ENCODE measurements at regions not wholly inside any gene's neighbourhood (a gene's known extent, or its start where the extent isn't known, plus 50 kb on each side); places are given as distances from the start of the nearest gene placed in this dataset.

GRCh38 chr2:121900391-121900790 lies 144.9 kb downstream of the TSN start:
- DNase-seq (ENCODE audit: low spot score): no peak

- DNase-seq (ENCODE audit: low spot score): no peak
Measured at GRCh38 chr2:121902171-121902591, 146.7 kb downstream of the TSN start.

- DNase-seq (ENCODE audit: low spot score): no peak
Measured at GRCh38 chr2:121902616-121903015, 147.2 kb downstream of the TSN start.

GRCh38 chr2:121903037-121903689 lies 147.7 kb downstream of the TSN start:
- no peak for DNase-seq (ENCODE audit: low spot score)

GRCh38 chr2:121904656-121905055 lies 149.2 kb downstream of the TSN start:
- DNase-seq (ENCODE audit: low spot score): no peak

GRCh38 chr2:121905201-121905600 lies 149.8 kb downstream of the TSN start:
- DNase-seq (ENCODE audit: low spot score): no peak

- no peak for DNase-seq (ENCODE audit: low spot score)
Measured at GRCh38 chr2:121906170-121906569, 150.7 kb downstream of the TSN start.

- DNase-seq (ENCODE audit: low spot score): no peak
Measured at GRCh38 chr2:121907928-121908327, 152.5 kb downstream of the TSN start.

GRCh38 chr2:121910139-121910538 lies 154.7 kb downstream of the TSN start:
- no peak for DNase-seq (ENCODE audit: low spot score)

GRCh38 chr2:121911036-121911435 lies 155.6 kb downstream of the TSN start:
- no peak for DNase-seq (ENCODE audit: low spot score)

- DNase-seq (ENCODE audit: low spot score): no peak
Measured at GRCh38 chr2:121917143-121917542, 161.7 kb downstream of the TSN start.

- no peak for DNase-seq (ENCODE audit: low spot score)
Measured at GRCh38 chr2:121918231-121918630, 162.8 kb downstream of the TSN start.

- no peak for DNase-seq (ENCODE audit: low spot score)
Measured at GRCh38 chr2:121919803-121920202, 164.4 kb downstream of the TSN start.

- DNase-seq (ENCODE audit: low spot score): no peak
Measured at GRCh38 chr2:121925466-121925865, 170.0 kb downstream of the TSN start.

GRCh38 chr2:121943285-121943684 lies 187.8 kb downstream of the TSN start:
- DNase-seq (ENCODE audit: low spot score): no peak

- no peak for DNase-seq (ENCODE audit: low spot score)
Measured at GRCh38 chr2:121944072-121944831, 188.8 kb downstream of the TSN start.

GRCh38 chr2:121947674-121948073 lies 192.2 kb downstream of the TSN start:
- no peak for DNase-seq (ENCODE audit: low spot score)

- DNase-seq (ENCODE audit: low spot score): no peak
Measured at GRCh38 chr2:121949271-121949670, 193.8 kb downstream of the TSN start.

- no peak for DNase-seq (ENCODE audit: low spot score)
Measured at GRCh38 chr2:121955426-121955825, 200.0 kb downstream of the TSN start.

- DNase-seq (ENCODE audit: low spot score): no peak
Measured at GRCh38 chr2:121955872-121956271, 200.4 kb downstream of the TSN start.

GRCh38 chr2:121960251-121960650 lies 204.8 kb downstream of the TSN start:
- no peak for DNase-seq (ENCODE audit: low spot score)

GRCh38 chr2:121961761-121962160 lies 206.3 kb downstream of the TSN start:
- no peak for DNase-seq (ENCODE audit: low spot score)

- DNase-seq (ENCODE audit: low spot score): no peak
Measured at GRCh38 chr2:121965661-121966060, 210.2 kb downstream of the TSN start.

GRCh38 chr2:121966663-121967062 lies 211.2 kb downstream of the TSN start:
- no peak for DNase-seq (ENCODE audit: low spot score)

Measured in ecto neural progenitor cell (in vitro differentiated cells).